Tibial nerve (tissue), 4 donors: ENCODE measurements at regions not wholly inside any gene's neighbourhood (a gene's known extent, or its start where the extent isn't known, plus 50 kb on each side); places are given as distances from the start of the nearest gene placed in this dataset.

ENCODE experiments used
- DNase-seq, 2 donors: peaks; one replicate each; pipeline ENCODE4 v3.0.0-alpha.2; 2019; ENCODE audit warnings: low spot score in 2 of 2
- H3K27ac ChIP-seq, 4 donors: fragments of 200-600 bp; sonication (generic) in 3 of 4; one replicate each; pipeline ENCODE4 v1.5.1; 2017 to 2019; ENCODE audit warnings: mild to moderate bottlenecking in 1 of 4
- H3K27me3 ChIP-seq, 2 donors: fragments of 200-600 bp; sonication (generic) in 1 of 2; one replicate each; pipeline versions ENCODE4 v1.5.1 to v1.6.0; 2017 to 2019
- H3K36me3 ChIP-seq, 3 donors: fragments of 200-600 bp; sonication (generic); one replicate each; pipeline ENCODE4 v1.5.1; 2018 to 2019
- H3K4me1 ChIP-seq, 4 donors: fragments of 200-600 bp; sonication (generic) in 3 of 4; one replicate each; pipeline ENCODE4 v1.5.1; 2017 to 2019
- H3K4me3 ChIP-seq, 4 donors: fragments of 200-600 bp; sonication (generic) in 3 of 4; one replicate each; pipeline ENCODE4 v1.5.1; 2017 to 2019; ENCODE audit warnings: mild to moderate bottlenecking in 1 of 4, moderate library complexity in 1 of 4
- H3K9me3 ChIP-seq, 4 donors: fragments of 200-600 bp; sonication (generic) in 3 of 4; one replicate each; pipeline ENCODE4 v1.5.1; 2017 to 2019
- EP300 ChIP-seq, 2 donors: sonication (generic); formaldehyde crosslinking; IDR thresholded peaks; one replicate each; pipeline ENCODE4 v1.6.1; 2017; ENCODE audit warnings: antibody characterized with exemption in 2 of 2, mild to moderate bottlenecking in 1 of 2
- POLR2A ChIP-seq, 2 donors: fragments of 450-650 bp; IDR thresholded peaks; one replicate each; pipeline ENCODE4 v1.6.1; 2017; ENCODE audit warnings: antibody characterized with exemption in 2 of 2, mild to moderate bottlenecking in 2 of 2, moderate library complexity in 2 of 2
- WGBS, 2 donors: methylation state at CpG; one replicate each; pipeline ENCODE4 v1.1.5; 2018; 5-methylcytosine and 5-hydroxymethylcytosine counted together
- TF ChIP-seq, protein P1 (sequence below), 5 experiments: fragments of 200-600 bp in 3 of 5; fragments of 450-650 bp in 2 of 5; sonication (generic) in 3 of 5; IDR thresholded peaks; one replicate each; pipeline ENCODE4 v1.5.1; 2016 to 2019; ENCODE audit warnings: antibody characterized with exemption in 5 of 5, mild to moderate bottlenecking in 3 of 5, moderate library complexity in 2 of 5

DNA sequence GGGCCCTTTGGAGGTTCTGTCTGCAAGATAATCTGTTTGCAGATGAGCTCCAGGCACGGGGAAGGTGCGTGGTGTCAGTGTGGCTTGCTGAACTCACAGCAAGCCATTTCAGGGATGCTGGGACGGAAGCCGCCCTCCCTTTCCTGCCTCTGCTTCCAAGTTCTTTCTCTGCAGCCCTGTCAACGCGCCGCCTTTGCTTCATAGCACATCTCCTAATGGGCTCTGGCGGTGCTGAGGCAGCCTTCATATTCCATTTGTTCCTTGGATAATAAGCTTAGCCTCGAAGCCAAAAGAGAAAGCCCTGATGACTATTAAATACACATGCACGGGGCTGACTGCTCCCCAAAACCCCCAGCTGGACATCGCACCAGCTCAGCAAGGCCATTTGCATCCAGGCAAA, 81.7 kb upstream of the TAF1B start:
- H3K9me3 ChIP-seq = no peaks in the 10 kb centered on the region
- WGBS, 2 donors = 83 to 88% methylated on average over 11 of the region's 11 CpGs
- H3K36me3 ChIP-seq = no peaks in the 10 kb centered on the region
- no peak overlapping the region for H3K27ac ChIP-seq
- no peak overlapping the region for H3K4me3 ChIP-seq
- no peak for TF ChIP-seq EP300 (IDR thresholded peaks at IDR 0.05)
- TF ChIP-seq POLR2A (IDR thresholded peaks at IDR 0.05) = no peak
- TF ChIP-seq, protein P1, sequence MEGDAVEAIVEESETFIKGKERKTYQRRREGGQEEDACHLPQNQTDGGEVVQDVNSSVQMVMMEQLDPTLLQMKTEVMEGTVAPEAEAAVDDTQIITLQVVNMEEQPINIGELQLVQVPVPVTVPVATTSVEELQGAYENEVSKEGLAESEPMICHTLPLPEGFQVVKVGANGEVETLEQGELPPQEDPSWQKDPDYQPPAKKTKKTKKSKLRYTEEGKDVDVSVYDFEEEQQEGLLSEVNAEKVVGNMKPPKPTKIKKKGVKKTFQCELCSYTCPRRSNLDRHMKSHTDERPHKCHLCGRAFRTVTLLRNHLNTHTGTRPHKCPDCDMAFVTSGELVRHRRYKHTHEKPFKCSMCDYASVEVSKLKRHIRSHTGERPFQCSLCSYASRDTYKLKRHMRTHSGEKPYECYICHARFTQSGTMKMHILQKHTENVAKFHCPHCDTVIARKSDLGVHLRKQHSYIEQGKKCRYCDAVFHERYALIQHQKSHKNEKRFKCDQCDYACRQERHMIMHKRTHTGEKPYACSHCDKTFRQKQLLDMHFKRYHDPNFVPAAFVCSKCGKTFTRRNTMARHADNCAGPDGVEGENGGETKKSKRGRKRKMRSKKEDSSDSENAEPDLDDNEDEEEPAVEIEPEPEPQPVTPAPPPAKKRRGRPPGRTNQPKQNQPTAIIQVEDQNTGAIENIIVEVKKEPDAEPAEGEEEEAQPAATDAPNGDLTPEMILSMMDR (IDR thresholded peaks at IDR 0.05) = no peak
- H3K27me3 ChIP-seq = no peaks in the 10 kb centered on the region
- no peak for DNase-seq
- H3K4me1 ChIP-seq = peaks cover 0 to 35% (median 9%) of the 10 kb centered on the region in 4 donors

DNA sequence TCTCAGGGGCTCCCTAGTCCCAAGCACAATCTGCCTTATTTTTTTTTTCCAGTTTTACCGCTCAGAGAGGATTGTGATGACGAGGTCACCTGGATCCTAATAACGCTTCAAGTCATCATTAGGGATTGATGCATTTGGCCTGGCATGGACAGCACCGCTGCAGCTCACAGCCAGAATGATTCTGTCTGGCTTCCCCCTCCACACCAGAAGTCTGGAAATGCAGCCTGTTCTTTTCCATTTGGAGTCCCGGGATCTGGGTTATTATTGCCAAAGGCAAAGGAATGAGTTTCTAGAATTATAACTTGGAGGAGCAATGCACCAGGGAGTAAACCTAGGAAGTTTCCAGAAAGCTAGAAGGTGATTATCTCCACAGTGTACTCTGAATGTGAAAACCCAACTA, 81.1 kb upstream of the TAF1B start:
- no peaks in the 10 kb centered on the region for H3K9me3 ChIP-seq
- H3K4me1 ChIP-seq = peaks cover 0 to 29% (median 7%) of the 10 kb centered on the region in 4 donors
- no peaks in the 10 kb centered on the region for H3K36me3 ChIP-seq
- no peaks in the 10 kb centered on the region for H3K27me3 ChIP-seq
- no peak for DNase-seq
- TF ChIP-seq, protein P1 (IDR thresholded peaks at IDR 0.05) = no peak
- TF ChIP-seq EP300 (IDR thresholded peaks at IDR 0.05) = no peak
- TF ChIP-seq POLR2A (IDR thresholded peaks at IDR 0.05) = no peak
- H3K4me3 ChIP-seq = no peak overlapping the region
- 64 to 68% methylated on average over 5 of the region's 5 CpGs for WGBS, 2 donors
- H3K27ac ChIP-seq = no peak overlapping the region

DNA sequence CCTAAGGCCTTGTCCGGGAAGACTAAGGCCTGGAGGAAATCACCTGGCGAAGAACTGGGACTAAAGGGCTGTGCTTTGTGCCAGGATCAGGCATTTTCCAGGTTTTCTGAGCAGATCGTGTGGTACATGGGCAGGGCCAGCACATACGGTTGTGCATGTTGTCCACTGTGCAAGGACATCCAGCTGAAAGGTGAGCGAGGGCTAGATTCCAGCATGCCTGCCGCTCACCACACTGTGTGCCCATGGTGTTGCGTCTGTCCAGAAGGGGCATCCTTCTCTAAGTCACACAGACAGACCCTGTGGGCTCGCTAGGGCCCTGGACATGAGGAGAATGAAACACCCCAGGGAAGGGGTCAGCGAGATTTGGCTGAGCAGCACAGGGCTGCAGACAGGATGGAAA, 80.3 kb upstream of the TAF1B start:
- no peaks in the 10 kb centered on the region for H3K36me3 ChIP-seq
- WGBS, 2 donors = 92 to 93% methylated on average over 9 of the region's 9 CpGs
- TF ChIP-seq POLR2A (IDR thresholded peaks at IDR 0.05) = no peak
- TF ChIP-seq, protein P1 (IDR thresholded peaks at IDR 0.05) = no peak
- no peak for TF ChIP-seq EP300 (IDR thresholded peaks at IDR 0.05)
- H3K27ac ChIP-seq = no peak overlapping the region
- no peaks in the 10 kb centered on the region for H3K27me3 ChIP-seq
- no peaks in the 10 kb centered on the region for H3K9me3 ChIP-seq
- no peak for DNase-seq
- H3K4me1 ChIP-seq = peaks cover 0 to 22% (median under 1%) of the 10 kb centered on the region in 4 donors
- no peak overlapping the region for H3K4me3 ChIP-seq

DNA sequence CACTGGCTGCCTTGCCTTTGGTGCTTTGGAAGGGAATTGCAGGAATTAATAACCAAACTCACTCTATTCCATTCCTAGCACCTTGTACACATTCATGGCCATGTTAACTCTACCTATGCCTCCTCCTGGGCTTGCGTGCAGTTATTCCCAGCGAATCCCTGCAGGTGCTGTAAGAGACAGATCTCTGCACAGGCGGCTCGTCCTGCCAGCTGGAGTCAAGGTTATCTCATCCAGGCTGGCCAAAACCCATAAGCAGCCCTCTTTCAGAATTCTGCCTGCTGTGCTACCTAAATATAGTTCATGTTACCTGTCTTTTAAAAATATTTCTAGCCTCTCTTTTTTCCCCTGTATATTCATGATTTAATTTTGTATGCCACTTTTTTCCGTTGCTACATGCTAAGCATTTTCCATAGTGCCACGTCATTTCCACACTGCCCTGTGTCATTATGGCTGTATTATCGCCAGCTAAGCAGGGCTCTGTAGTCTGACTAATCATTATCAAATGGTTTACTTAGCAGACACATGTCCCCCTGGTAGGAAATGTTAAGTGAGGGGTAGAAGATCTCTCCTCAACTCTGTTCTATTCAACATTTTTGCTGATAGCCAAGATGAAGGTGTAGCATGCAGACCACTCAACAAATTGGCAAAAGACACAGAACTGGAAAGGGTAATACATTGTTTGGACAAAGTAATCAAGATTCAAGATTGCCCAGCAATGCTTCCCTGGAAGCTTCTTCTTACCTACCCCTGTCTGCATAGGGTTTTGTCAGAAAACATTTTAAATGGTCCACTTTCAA, 79.7 kb upstream of the TAF1B start:
- no peak for TF ChIP-seq EP300 (IDR thresholded peaks at IDR 0.05)
- Histone ChIP-seq H3K4me3 (no peak overlapping the region), H3K9me3 (no peaks in the 10 kb centered on the region), H3K36me3 (no peaks in the 10 kb centered on the region), H3K4me1 (peaks cover 0 to 16% (median 0%) of the 10 kb centered on the region in 4 donors), H3K27ac (no peak overlapping the region), H3K27me3 (no peaks in the 10 kb centered on the region)
- DNase-seq = no peak
- WGBS, 2 donors = 87 to 89% methylated on average over 7 of the region's 7 CpGs

DNA sequence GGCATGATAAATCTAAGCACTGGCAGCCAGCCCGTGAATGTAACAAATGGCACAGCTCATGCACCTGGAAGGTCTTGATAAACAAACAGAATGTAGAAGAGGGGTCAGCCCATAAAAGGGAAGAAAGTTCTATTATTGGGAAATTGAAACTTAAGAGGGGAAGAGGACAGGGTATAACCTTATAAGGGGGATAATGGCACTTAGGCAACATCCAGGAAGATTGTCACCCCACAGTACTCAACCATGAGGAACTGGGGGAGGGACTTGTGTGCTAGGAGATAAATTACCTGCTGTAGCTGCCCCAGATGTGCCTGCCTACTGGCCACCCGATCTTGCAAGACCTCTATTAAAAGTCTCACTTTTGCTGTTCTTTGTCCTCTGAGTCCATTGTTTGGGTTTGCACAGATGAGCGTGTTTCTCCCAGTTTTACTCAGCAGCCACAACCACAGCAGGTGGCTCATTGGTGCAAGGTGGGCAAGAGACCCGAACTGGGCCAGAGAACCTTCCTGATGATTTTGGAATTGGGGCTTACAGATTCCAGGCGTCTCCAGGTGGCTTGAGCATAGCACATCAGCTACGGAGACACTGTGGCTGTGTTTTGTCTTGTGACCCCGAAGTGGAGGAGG, 79.0 kb upstream of the TAF1B start:
- peaks cover 0 to 9% (median 0%) of the 10 kb centered on the region in 4 donors for H3K4me1 ChIP-seq
- H3K36me3 ChIP-seq = no peaks in the 10 kb centered on the region
- H3K9me3 ChIP-seq = no peaks in the 10 kb centered on the region
- TF ChIP-seq EP300 (IDR thresholded peaks at IDR 0.05) (no peak), POLR2A (IDR thresholded peaks at IDR 0.05) (no peak)
- TF ChIP-seq, protein P1 (IDR thresholded peaks at IDR 0.05) = no peak
- DNase-seq = no peak
- H3K4me3 ChIP-seq = no peak overlapping the region
- no peak overlapping the region for H3K27ac ChIP-seq
- no peaks in the 10 kb centered on the region for H3K27me3 ChIP-seq
- 88 to 92% methylated on average over 7 of the region's 7 CpGs for WGBS, 2 donors
